ENCODE measurements at regions not wholly inside any gene's neighbourhood (a gene's known extent, or its start where the extent isn't known, plus 50 kb on each side); places are given as distances from the start of the nearest gene placed in this dataset.

DNA sequence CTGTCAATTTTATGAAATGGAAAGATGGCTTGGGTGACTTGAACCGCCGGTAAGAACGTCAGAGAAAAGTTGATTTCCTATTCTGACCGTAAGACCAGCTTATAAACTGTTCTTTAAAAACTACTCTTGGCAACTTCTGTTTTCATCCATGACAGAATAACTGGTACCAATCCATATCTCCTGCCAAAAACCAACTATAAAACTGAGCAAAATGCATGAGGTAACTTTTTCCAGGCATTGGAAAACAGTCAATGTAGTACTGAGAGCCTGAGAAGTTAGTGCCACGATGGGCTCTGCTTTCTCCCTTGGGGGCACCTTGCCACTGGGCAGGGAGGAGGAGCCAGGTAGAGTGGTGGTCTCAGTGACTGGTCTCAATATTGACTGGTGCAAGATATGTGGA lies 615.2 kb upstream of the TBL1XR1 start:
- DNase-seq (ENCODE audit: low read depth in 2 of 2), result no peak

DNA sequence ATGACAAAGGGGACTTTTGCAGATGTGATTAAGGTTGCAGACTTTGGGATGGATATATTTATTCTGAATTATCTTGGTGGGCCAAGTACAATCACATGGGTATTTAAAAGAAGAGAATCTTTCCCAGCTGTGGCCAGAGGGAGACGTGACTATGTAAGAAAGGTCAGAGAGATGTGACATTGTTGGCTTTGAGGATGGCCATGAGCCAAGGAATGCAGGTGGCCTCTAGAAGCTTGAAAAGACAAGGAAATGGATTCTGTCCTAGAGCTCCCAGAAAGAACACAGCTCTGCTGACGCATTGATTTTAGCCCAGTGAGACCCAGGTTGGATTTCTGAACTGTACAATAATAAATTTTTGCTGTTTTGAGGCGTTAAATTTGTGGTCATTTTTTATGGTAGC lies 616.0 kb upstream of the TBL1XR1 start:
- DNase-seq (ENCODE audit: low read depth in 2 of 2), result no peak

DNA sequence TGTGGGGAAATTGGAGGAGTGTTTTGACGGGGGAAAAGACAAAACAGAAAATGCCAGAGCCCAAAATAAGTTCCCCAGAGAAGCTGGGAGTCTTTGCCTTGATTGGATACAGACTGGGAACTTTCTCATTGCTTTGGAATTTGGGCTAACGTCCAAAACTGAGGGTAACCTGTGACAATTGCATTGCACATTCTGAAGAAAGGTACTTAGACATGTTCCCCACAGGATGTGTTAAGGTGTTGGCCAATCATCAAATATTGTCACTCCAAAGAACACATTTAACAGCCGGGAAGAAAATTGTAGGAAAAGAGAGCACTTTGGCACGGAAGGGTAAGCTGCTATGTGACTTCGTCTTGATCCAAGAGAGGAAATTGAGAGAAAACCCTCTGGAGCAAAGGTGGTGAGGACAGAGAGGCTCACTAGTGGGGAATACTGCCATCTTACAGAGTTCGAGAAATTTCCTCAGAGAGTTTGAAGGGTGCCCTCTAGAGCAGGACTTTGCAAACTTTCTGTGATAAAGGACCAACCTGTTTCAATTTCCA lies 619.5 kb upstream of the TBL1XR1 start:
- DNase-seq (ENCODE audit: low read depth in 2 of 2), result no peak

DNA sequence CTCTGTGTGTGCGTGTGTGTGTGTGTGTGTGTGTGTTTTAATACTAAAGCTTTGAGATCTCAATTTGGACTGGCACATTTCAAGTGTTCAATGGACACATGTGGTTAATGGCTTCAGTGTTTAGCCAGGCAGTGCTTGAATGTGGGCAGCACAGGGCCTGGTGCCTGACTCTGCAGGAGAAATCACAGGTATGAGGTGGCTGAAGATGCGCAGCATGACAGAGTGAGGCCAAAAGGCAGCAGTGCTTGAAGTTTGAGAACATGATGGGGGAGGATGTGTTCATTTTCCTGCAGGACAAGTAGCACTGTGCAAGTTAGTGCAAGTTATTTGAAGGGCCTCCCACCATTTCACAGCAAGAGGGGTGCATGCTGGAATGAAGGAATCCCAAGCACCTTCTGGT lies 620.5 kb upstream of the TBL1XR1 start:
- no peak for DNase-seq (ENCODE audit: low read depth in 2 of 2)

DNA sequence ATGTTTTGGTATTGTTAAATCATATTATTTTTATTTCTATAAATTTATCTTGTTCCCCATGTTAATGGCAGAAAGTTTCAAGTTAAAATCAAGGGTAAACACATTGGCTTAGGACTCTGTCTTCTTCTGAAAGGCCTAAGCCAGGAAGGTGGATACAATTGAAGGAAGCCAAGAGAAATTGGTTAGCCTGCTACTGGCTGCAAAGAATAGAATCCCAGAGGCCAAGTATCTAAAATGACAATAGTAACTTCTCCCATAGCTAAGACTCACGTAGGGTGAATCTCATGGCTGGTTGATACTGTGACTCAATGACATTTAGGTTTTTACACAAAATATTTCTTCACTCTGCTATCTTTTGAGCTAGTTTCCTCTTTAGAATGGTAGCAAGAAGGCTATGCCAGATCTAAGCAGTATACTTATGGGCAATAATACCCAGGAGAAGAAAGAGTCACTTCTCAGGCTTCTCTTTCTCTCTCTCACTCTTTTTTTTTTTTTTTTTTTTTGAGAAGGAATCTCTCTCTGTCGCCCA lies 621.5 kb upstream of the TBL1XR1 start:
- DNase-seq (ENCODE audit: low read depth in 2 of 2), result no peak

DNA sequence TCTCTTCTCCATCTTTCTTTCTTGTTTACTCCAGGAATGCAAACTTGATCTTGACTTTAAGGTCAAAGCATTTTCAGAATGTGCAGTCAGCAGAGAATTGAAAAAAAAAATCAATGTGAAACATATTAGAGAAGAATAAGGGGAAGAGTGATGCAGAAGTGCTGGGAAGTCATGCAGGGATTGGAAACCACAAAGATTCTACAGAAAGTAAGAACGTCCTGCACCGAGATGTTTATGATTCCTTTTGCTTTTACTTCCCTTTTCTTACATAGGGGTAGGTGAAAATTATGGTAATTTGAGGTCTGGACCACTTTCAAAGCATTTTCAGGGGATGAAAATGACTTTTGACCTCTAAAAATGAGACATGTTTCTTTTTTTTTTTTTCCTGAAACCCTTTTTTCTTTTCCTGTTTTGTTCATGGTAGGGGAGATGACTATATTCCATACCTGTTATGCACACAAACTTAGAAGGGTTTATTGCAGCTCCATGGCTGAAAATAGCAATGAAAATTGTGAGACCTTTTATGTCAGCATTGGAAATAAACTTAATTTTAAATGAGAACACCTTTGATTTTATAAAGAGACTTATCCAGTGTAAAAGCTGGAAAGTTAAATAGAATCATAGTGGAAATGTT lies 623.5 kb upstream of the TBL1XR1 start:
- no peak for DNase-seq (ENCODE audit: low read depth in 2 of 2)

DNA sequence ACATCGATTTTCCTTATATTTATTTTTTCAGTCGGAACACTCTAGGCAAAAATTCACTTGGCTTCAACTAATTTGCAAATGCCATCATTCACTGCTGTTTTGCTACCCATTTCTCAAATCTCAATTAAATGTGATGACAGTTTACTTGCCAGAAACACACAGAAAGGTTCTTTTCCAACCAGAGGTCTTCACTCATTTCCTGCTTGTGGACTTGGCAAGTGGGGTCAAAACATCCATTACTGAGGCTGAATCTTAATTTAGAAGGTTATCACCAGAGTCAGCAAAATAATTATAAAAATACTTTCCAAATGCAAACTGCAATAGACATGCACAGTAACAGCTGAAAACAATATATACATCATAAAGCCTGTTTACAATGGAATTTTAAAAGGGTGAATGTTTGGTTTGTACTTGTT lies 625.4 kb upstream of the TBL1XR1 start:
- no peak for DNase-seq (ENCODE audit: low read depth in 2 of 2)

DNA sequence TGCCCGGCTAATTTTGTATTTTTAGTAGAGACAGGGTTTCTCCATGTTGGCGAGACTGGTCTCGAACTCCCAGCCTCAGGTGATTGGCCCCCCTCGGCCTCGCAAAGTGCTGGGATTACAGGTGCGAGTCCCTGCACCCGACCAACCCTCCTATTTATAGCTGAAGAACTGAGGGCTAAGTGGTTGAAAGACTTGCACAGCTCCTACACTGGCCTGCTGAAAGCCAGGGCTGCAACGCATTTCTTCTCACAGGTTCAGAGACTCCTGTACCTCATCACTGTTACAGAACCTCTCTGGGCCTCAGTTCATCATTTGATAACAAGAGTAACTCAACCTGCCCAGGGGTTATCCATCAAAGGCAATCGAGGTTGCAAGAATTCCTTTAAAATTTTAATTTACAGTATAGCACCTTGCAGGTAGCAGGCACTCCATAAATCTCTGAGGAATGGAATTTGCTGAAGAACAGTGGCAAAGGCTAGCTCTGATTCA lies 626.5 kb upstream of the TBL1XR1 start:
- no peak for DNase-seq (ENCODE audit: low read depth in 2 of 2)

DNA sequence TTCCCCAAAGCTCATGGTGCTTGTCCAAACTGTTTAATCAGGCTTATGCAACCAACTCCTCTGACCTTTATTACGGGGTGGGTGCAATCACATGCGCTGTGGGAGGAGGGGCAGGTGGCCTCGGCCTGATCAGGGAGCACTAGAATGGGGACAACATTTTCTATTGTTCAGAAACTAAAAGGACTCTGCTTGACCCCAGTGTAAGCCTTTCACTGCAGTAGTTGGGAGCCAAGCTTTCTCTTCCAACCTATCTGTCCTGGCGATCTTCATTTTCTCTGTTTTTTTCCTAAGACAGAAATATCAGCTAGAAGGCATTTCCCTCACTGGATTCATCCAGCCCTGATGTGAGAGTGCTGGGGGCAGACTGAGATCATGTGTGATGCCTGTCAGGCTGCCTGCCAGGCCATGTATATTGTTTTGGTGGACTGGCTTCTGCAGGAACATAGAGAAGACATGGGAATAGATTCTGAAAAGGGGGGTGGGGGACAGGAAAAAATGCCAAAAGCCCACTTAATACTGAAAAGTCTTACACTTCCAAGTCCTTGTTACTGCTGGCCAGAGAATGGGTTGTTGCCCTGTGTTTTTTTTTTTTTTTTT lies 627.0 kb upstream of the TBL1XR1 start:
- DNase-seq (ENCODE audit: low read depth in 2 of 2), result no peak

DNA sequence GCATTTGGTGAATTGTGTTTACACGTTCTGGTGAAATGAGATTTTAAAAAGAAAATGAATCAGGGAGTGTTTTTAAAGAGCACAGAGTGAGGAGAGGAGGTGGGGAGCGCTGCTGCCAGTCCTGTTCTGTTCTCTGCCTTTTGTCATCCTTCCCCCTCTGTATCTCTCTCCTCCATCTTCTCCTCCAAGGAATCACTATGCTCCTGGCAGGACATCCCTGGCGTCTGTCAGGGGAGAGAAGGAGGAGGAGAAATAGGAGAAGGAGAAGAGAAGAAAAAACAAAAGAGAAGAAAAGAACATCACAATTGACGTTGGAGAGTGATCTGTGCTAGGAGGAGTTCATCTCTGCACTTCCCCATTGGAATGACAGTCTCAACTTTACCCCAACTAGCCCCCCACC lies 627.6 kb upstream of the TBL1XR1 start:
- no peak for DNase-seq (ENCODE audit: low read depth in 2 of 2)

DNA sequence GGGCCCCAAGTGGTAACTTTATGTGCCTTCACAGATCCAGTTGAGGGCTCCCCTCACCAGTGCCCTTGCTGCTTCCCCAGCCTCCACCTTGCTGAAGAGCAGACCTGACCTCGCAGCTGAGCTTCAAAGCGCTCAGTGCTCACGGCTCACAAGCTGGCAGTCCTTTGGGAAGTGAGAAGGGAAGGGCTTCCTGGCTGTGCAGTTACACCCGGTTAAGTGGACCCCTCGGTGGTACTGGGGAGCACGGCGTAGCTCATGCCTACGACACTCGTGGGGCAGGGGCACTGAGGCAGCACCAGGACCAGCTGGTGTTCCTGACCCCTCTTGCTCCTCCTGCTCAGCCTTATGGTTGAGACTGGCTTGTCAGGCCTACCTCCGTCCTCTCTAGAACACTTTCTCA lies 629.0 kb upstream of the TBL1XR1 start:
- no peak for DNase-seq (ENCODE audit: low read depth in 2 of 2)

DNA sequence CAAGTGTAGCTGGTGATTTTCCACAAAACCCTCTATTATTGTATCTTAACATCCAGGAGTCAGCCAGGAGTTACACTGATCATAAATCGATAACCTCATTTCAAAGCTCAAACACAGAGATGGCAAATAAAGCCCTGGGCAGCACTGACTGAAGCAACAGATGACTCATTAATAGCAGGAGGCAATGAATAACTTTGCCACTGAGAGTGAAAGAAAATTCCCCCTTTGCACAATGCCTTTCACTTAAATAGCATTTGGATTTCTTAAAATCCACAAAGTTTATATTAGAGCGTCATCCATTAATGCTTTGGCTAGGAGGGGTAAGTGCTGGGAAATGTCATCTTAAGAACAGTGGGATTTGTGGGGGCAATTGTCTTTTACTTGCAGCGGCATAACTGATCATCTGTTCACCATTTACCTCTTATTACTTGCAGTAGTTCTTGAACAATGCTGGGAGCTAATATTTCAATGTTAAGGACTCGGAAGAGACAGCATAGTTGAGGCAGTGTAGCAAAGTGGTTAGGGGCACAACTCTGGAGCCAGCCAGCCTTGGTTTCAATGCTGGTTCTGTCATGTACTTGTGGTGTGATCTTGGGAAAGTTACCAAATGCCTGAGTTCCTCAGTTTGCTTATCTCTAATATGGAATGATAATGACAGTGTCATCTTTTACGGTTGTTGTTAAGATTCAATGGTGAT lies 630.4 kb upstream of the TBL1XR1 start:
- no peak for DNase-seq (ENCODE audit: low read depth in 2 of 2)

DNA sequence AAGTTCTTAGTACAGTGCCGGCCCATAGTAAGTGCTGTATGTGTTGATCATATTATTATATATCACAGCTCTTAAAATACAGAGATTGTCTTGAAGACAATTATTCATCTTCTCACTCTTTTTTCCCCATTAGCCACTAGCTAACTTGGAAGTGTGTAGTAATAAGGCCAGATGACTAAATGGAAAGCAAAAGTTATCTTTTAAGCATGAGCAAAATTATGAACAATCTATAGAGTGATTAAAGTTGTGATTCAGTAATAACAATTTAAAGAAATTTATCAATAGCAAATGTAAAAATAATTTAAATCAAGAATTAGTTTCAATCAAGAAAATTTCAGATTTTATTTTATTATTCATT lies 630.9 kb upstream of the TBL1XR1 start:
- no peak for DNase-seq (ENCODE audit: low read depth in 2 of 2)

DNA sequence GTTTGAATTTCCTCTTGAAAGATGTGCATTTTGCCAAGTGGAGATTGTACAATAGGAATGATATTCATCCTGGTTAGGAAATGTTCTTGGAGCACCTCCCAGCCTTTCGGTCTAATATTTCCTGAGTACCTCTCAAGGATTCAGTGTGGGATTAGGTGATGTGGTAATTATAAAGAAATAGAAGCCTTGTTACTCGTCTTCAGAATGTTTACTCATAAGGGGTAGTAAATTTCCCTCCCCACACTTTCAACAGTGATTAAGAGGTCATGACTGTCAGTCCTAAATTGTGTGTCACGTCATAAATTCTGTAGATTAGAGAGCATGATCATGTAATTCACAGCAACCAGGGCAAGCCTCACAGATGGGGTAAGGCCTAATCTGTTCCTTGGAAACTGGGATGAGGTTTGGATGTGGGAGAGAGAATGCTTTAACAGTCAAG lies 633.1 kb upstream of the TBL1XR1 start:
- no peak for DNase-seq (ENCODE audit: low read depth in 2 of 2)

DNA sequence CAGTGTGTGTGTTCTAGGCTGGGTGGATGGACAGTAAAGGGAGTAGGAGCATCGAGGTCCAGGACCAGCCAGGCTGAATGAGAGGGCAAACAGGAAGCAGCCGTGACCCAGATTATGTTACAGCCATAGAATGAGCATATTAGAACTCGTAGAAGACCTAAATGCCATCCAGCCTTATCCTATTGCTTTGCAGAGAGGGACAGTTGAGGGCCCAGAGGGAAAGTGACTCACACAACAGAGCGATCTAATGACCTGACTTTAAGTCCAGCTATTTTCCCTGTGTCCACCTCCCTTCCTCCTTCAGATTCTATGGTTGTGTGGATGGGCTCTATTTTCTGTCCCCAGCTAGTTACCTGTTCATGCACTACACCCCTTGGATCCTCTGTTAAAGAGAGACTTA lies 634.1 kb upstream of the TBL1XR1 start:
- DNase-seq (ENCODE audit: low read depth in 2 of 2), result no peak

DNA sequence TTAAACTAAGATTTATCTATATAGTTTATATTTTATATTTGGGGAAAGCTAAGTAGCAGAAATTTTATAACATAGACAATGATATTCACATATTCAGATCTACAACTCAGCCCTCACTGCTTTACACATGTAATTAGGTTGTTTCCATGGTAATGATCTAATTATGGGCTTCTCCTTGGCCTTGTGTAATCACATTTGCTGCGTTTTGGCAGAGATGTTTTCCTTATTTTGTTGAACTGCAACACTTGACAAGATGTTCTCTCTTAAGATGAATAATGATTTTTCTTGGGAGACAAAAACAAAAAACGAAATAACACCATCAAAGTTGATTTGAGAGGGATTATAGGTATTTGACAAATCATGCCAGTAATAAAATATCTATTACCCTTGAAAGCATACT lies 635.6 kb upstream of the TBL1XR1 start:
- no peak for DNase-seq (ENCODE audit: low read depth in 2 of 2)

DNA sequence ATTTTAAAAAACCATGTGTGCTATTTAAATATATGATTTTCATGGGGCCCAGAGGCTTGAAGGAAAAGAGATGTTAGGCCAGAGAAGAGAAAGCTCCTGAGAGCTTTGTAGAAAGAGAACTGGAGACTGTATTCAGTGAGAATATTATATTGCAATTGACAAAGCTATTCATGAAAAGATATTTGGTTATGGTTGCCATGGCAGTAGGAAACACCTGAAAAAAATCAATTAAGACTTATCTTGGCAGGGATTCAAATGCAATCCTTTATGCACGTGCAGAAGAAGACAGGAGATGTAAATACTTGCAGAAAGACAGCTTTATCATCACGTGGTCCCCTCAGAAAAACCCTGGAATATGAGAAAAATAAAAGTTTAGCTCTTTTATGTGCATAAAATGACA lies 636.0 kb upstream of the TBL1XR1 start:
- no peak for DNase-seq (ENCODE audit: low read depth in 2 of 2)

DNA sequence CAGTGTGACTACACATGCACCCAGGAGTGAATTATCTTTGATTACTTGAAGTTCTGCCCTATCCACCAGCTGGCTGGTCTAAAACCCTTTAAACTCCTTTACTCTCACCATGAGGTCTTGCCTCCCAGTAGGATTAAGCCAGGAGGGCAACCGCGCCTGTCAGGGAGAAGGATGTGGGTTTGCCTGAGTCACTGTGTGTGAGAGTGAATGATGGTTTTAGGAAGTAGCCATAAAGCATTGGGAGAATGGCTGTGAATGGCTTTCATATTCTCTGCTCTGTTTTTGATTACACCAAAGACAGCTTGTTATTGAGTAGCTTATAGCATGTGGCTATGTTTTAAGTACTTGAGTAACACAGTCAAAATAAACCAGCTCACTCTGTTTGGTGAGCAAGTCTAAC lies 637.7 kb upstream of the TBL1XR1 start:
- DNase-seq (ENCODE audit: low read depth in 2 of 2), result no peak

DNA sequence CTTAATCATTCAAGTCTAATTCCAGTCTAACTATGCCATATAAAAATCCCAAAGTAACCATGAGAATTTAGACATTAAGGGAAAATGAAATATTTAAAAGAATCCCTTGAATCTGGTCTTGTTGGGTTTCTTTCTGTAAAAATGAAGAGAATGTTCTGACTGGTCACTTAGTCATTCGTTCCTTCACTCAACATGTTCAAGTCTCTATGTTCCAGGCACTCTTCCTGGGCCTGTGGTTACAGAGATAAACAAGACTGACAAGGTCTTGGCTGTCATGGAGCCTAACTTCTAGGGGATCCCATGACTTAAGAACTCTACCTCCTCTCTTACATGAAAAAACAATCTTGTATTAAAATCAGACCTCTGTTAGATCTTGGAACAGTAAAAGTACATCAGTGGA lies 638.6 kb upstream of the TBL1XR1 start:
- no peak for DNase-seq (ENCODE audit: low read depth in 2 of 2)

DNA sequence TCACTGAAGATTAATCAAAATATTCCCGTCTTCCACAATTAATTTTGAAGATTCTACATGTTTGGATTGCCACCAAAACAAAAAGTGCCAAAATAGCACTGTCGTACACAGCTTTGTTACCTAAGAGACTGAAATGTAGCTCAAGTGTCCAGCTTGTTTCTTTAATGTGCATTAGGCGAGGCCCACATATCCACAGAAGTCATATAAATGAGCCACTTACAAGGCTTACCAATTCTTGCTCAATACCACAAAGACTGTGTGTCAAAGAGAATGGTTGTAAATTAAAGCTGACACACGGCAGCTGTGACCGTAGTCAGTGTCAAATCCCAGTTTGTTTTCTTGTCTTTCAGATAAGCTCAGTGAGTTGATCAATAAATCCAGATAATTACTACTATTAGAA lies 639.4 kb upstream of the TBL1XR1 start:
- DNase-seq (ENCODE audit: low read depth in 2 of 2), result no peak

DNA sequence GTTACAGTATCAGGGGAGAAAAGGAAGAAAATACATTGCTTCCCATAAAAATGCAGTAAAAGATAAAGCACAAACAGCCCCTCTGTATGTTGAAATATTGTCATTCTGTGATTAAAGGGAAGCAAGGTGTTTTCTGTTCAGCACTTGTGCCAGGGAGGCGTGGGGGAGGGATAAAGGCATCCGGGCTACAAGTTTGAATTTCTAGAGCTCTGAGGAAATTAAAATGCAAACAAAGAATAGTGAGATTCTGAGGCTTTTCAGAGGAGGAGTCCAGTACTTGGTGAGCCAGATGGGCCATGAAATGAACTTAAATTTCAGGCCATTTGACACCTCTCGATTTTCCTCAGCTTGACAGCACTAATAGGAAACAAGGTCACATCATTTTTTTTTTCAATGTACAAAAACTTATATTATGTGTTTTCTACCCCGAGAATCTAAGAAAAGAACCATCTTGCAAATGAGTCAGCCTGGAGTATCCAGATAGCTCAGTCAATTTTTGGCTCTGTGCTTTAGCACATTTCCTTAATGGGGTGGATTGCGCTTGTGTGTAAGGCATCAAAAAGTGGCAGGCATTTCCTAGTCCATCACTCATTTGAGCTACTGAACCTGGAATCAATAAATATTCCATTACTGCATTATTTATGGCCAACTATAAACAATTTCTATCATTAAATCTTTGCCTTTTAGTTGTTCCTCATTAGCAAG lies 640.8 kb upstream of the TBL1XR1 start:
- DNase-seq (ENCODE audit: low read depth in 2 of 2), result no peak

DNA sequence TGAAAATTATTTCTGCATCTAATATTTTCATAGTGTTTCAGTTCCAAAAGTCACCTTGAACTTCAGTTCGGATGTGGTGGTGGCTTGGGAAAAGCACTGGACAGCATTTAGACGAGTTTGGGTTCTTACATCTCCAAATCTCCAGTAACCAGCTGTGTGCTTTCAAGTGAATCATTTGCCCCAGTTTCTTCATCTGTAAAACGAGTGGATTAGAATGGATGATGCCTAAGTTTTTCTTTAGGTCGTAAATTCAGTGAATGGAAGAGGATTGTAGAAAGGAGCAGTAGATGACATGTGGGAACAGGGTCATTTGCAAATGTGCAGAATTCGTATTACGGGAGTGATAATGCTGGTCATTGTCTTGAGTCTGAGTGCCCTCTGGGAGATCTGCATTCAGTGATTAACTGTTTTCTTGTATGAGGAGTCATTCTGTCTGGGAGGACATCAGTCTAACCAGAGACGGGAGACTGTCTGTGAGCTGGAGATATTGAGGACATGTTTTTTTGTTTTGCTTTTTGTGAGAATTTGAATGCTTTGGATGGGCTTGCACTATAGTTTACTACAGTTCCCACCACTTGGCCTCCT lies 641.6 kb upstream of the TBL1XR1 start:
- no peak for DNase-seq (ENCODE audit: low read depth in 2 of 2)

Data from stimulated activated CD4-positive, alpha-beta T cell treated with anti-CD3 and anti-CD28 coated beads, Interleukin-1b, Interleukin-23, amount 100 ng/mL, for 1 hour (primary cell).